GM23338 (cell line): ENCODE measurements at regions not wholly inside any gene's neighbourhood (a gene's known extent, or its start where the extent isn't known, plus 50 kb on each side); places are given as distances from the start of the nearest gene placed in this dataset.

ENCODE experiments used
- ATAC-seq: fragments of 200-7000 bp; cut with Tn5 transposase; 3 replicates; pipeline ENCODE4 v1.9.1; 2020
- DNase-seq: peaks from one replicate; pipeline ENCODE4 v3.0.0-alpha.2; 2015; ENCODE audit warnings: low spot score
- H2AFZ ChIP-seq: fragments of 200-600 bp; sonication (generic); 2 replicates; pipeline ENCODE4 v1.8.0; 2016; ENCODE audit warnings: antibody characterized with exemption, mild to moderate bottlenecking, moderate library complexity
- H3F3A ChIP-seq: fragments of 200-600 bp; sonication (generic); replicated peaks from 2 replicates; pipeline ENCODE4 v1.8.0; 2017; ENCODE audit warnings: antibody characterized with exemption, mixed run types, low read depth
- H3K27ac ChIP-seq: fragments of 200-600 bp; sonication (generic); 2 replicates; pipeline ENCODE4 v1.6.1; 2016; ENCODE audit warnings: low read depth
- H3K27me3 ChIP-seq: fragments of 200-600 bp; sonication (generic); 2 replicates; pipeline ENCODE4 v1.8.0; 2016; ENCODE audit warnings: mild to moderate bottlenecking, mixed run types, moderate library complexity; ENCODE audit not compliant: insufficient read depth
- H3K36me3 ChIP-seq: fragments of 200-600 bp; sonication (generic); 2 replicates; pipeline ENCODE4 v1.8.0; 2016; ENCODE audit warnings: mild to moderate bottlenecking; ENCODE audit not compliant: insufficient read depth
- H3K4me1 ChIP-seq: fragments of 200-600 bp; sonication (generic); 2 replicates; pipeline ENCODE4 v1.8.0; 2016; ENCODE audit warnings: mild to moderate bottlenecking, moderate library complexity; ENCODE audit not compliant: insufficient read depth
- H3K4me2 ChIP-seq: fragments of 200-600 bp; sonication (generic); 2 replicates; pipeline ENCODE4 v1.7.1; 2017; ENCODE audit warnings: mixed run types
- H3K4me3 ChIP-seq: fragments of 200-600 bp; sonication (generic); 2 replicates; pipeline ENCODE4 v1.6.1; 2016; ENCODE audit warnings: mixed run types
- H3K79me2 ChIP-seq: fragments of 200-600 bp; sonication (generic); replicated peaks from 2 replicates; pipeline ENCODE4 v1.8.0; 2017; ENCODE audit warnings: mild to moderate bottlenecking; ENCODE audit not compliant: insufficient read depth
- H3K9me2 ChIP-seq: fragments of 200-600 bp; sonication (generic); 2 replicates; pipeline ENCODE4 v1.8.0; 2017; ENCODE audit not compliant: insufficient read depth
- H4K20me1 ChIP-seq: fragments of 200-600 bp; sonication (generic); replicated peaks from 2 replicates; pipeline ENCODE4 v1.8.0; 2017; ENCODE audit warnings: mild to moderate bottlenecking; ENCODE audit not compliant: insufficient read depth
- H3K27ac Mint-ChIP-seq: 2 replicates; pipeline ENCODE4 v1.8.0; 2020; ENCODE audit warnings: inconsistent platforms, mild to moderate bottlenecking, moderate library complexity, mixed read lengths
- H3K27me3 Mint-ChIP-seq: 3 replicates; pipeline ENCODE4 v1.8.0; 2022; ENCODE audit warnings: low read depth, mild to moderate bottlenecking, moderate library complexity, mixed read lengths, inconsistent platforms; ENCODE audit not compliant: insufficient read depth, poor library complexity
- H3K36me3 Mint-ChIP-seq: 3 replicates; pipeline ENCODE4 v1.8.0; 2021; ENCODE audit warnings: low read depth, mild to moderate bottlenecking, inconsistent platforms, moderate library complexity, mixed read lengths
- H3K4me1 Mint-ChIP-seq: 3 replicates; pipeline ENCODE4 v1.8.0; 2020; ENCODE audit warnings: mild to moderate bottlenecking, inconsistent platforms, mixed read lengths
- H3K4me3 Mint-ChIP-seq: 3 replicates; pipeline ENCODE4 v1.8.0; 2021; ENCODE audit warnings: moderate library complexity, mild to moderate bottlenecking, inconsistent platforms, mixed read lengths
- H3K9me3 Mint-ChIP-seq: 3 replicates; pipeline ENCODE4 v1.8.0; 2020; ENCODE audit warnings: moderate library complexity, mild to moderate bottlenecking, inconsistent platforms, mixed read lengths
- CREB1 ChIP-seq: fragments of 250-450 bp; sonication (Bioruptor Pico); IDR thresholded peaks from 2 replicates; pipeline ENCODE4 v1.5.0; 2020; ENCODE audit warnings: low read depth, mild to moderate bottlenecking, moderate library complexity
- EZH2 ChIP-seq: fragments of 200-600 bp; sonication (generic); IDR thresholded peaks from one replicate; pipeline ENCODE4 v1.8.0; 2017; ENCODE audit warnings: antibody characterized with exemption, mild to moderate bottlenecking, low read depth; ENCODE audit not compliant: unreplicated experiment
- EZH2phosphoT487 ChIP-seq: fragments of 200-600 bp; sonication (generic); IDR thresholded peaks from one replicate; pipeline ENCODE4 v1.8.1; 2018; ENCODE audit warnings: antibody characterized with exemption; ENCODE audit not compliant: unreplicated experiment
- JUNB ChIP-seq: IDR thresholded peaks from one replicate; pipeline ENCODE4 v1.6.1; 2016; ENCODE audit warnings: antibody characterized with exemption; ENCODE audit not compliant: unreplicated experiment
- NANOG ChIP-seq: IDR thresholded peaks from 2 replicates; pipeline ENCODE4 v1.6.1; 2016; ENCODE audit warnings: antibody characterized with exemption, borderline replicate concordance
- POLR2AphosphoS5 ChIP-seq: IDR thresholded peaks from 2 replicates; pipeline ENCODE4 v1.6.1; 2016; ENCODE audit warnings: antibody characterized with exemption, low read depth
- REST ChIP-seq: IDR thresholded peaks from one replicate; pipeline ENCODE4 v1.6.1; 2018; ENCODE audit warnings: antibody characterized with exemption; ENCODE audit not compliant: unreplicated experiment
- STAT1 ChIP-seq: IDR thresholded peaks from one replicate; pipeline ENCODE4 v1.6.1; 2016; ENCODE audit warnings: antibody characterized with exemption; ENCODE audit not compliant: unreplicated experiment
- ZNF114 ChIP-seq: fragments of 250-450 bp; sonication (Bioruptor Pico); IDR thresholded peaks from 2 replicates; pipeline ENCODE4 v1.5.0; 2020; ENCODE audit warnings: mild to moderate bottlenecking, moderate library complexity
- ZNF331 ChIP-seq: fragments of 250-450 bp; sonication (Bioruptor Pico); IDR thresholded peaks from 2 replicates; pipeline ENCODE4 v1.5.0; 2020; ENCODE audit warnings: low read depth, mild to moderate bottlenecking, moderate library complexity
- TF ChIP-seq, protein P1 (sequence below): IDR thresholded peaks from 2 replicates; pipeline ENCODE4 v1.6.1; 2016; ENCODE audit warnings: antibody characterized with exemption
- TF ChIP-seq, protein P2 (sequence below), 2 experiments: fragments of 200-600 bp in 1 of 2; sonication (generic) in 1 of 2; conservative IDR thresholded peaks; 2 replicates each; pipeline versions ENCODE4 v1.5.1 to v1.6.1; 2016 to 2017; ENCODE audit warnings: antibody characterized with exemption in 2 of 2, low read depth in 2 of 2, mild to moderate bottlenecking in 2 of 2, moderate library complexity in 1 of 2

GRCh38 chr4:123821861-123822260 lies 425.3 kb downstream of the SPRY1 start (continued):
- TF ChIP-seq, protein P1, sequence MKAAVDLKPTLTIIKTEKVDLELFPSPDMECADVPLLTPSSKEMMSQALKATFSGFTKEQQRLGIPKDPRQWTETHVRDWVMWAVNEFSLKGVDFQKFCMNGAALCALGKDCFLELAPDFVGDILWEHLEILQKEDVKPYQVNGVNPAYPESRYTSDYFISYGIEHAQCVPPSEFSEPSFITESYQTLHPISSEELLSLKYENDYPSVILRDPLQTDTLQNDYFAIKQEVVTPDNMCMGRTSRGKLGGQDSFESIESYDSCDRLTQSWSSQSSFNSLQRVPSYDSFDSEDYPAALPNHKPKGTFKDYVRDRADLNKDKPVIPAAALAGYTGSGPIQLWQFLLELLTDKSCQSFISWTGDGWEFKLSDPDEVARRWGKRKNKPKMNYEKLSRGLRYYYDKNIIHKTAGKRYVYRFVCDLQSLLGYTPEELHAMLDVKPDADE: no peak
- TF ChIP-seq ZNF331 (CRISPR knock-in tag) (no peak), NANOG (no peak), EZH2phosphoT487 (no peak), REST (no peak), ZNF114 (no peak), POLR2AphosphoS5 (no peak)

DNA sequence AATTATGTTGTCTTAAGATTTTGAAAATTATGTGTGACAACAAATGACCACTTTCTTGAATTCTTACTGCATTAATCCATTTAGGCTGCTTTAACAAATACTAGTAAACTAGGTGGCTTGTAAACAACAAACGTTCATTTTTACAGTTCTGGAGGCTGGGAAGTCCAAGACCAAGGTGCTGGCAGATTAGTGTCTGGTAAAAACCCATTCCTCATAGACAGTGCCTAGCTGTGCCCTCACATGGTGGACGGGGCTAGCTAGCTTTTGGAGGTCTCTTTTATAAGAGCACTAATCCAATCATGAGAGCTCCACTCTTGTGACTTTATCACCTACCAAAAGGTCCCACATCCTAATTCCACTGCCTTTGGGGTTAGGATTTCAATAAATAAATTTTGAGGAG lies 425.8 kb downstream of the SPRY1 start:
- Mint-ChIP-seq H3K9me3 (peaks cover 6% of the 10 kb centered on the region; the same call in 2 of the 3 replicates), H3K36me3 (no peaks in the 10 kb centered on the region; the same call in 2 of the 3 replicates), H3K4me1 (no peaks in the 10 kb centered on the region), H3K27ac (no peak overlapping the region), H3K4me3 (no peak overlapping the region), H3K27me3 (no peaks in the 10 kb centered on the region)
- DNase-seq (no peak), ATAC-seq (no peak)
- Histone ChIP-seq H4K20me1 (no peaks in the 10 kb centered on the region), H2AFZ (no peak overlapping the region), H3K4me1 (no peaks in the 10 kb centered on the region), H3K36me3 (no peaks in the 10 kb centered on the region), H3F3A (no peaks in the 10 kb centered on the region), H3K4me3 (no peak overlapping the region), H3K27me3 (no peaks in the 10 kb centered on the region), H3K9me2 (no peaks in the 10 kb centered on the region), H3K79me2 (no peaks in the 10 kb centered on the region), H3K4me2 (no peak overlapping the region), H3K27ac (no peak overlapping the region)
- TF ChIP-seq CREB1 (CRISPR knock-in tag): no peak
- TF ChIP-seq POLR2AphosphoS5: no peak
- no peak for TF ChIP-seq JUNB
- TF ChIP-seq ZNF331 (CRISPR knock-in tag): no peak
- no peak for TF ChIP-seq NANOG
- TF ChIP-seq REST: no peak
- TF ChIP-seq, protein P1: no peak
- TF ChIP-seq, protein P2, sequence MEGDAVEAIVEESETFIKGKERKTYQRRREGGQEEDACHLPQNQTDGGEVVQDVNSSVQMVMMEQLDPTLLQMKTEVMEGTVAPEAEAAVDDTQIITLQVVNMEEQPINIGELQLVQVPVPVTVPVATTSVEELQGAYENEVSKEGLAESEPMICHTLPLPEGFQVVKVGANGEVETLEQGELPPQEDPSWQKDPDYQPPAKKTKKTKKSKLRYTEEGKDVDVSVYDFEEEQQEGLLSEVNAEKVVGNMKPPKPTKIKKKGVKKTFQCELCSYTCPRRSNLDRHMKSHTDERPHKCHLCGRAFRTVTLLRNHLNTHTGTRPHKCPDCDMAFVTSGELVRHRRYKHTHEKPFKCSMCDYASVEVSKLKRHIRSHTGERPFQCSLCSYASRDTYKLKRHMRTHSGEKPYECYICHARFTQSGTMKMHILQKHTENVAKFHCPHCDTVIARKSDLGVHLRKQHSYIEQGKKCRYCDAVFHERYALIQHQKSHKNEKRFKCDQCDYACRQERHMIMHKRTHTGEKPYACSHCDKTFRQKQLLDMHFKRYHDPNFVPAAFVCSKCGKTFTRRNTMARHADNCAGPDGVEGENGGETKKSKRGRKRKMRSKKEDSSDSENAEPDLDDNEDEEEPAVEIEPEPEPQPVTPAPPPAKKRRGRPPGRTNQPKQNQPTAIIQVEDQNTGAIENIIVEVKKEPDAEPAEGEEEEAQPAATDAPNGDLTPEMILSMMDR (conservative IDR thresholded peaks at IDR 0.05; ENCODE audit: low read depth in 2 of 2): no peak
- TF ChIP-seq STAT1: no peak
- TF ChIP-seq EZH2: no peak
- TF ChIP-seq ZNF114: no peak
- no peak for TF ChIP-seq EZH2phosphoT487
